Right atrium auricular region (tissue), 2 donors: ENCODE measurements at regions not wholly inside any gene's neighbourhood (a gene's known extent, or its start where the extent isn't known, plus 50 kb on each side); places are given as distances from the start of the nearest gene placed in this dataset.

Source experiments
- DNase-seq: peaks from one replicate; pipeline ENCODE4 v3.0.0-alpha.2; 2019; ENCODE audit warnings: low spot score
- H3K27ac ChIP-seq, 2 donors: fragments of 200-600 bp; sonication (generic); 1 replicate in 1 of 2; 2 replicates in 1 of 2; pipeline ENCODE4 v1.5.1; 2016 to 2019
- H3K27me3 ChIP-seq, 2 donors: fragments of 200-600 bp; sonication (generic); one replicate each; pipeline versions ENCODE4 v1.5.1 to v1.6.0; 2017 to 2019
- H3K36me3 ChIP-seq: fragments of 200-600 bp; sonication (generic); one replicate; pipeline ENCODE4 v1.5.1; 2016
- H3K4me1 ChIP-seq, 2 donors: fragments of 200-600 bp; sonication (generic); one replicate each; pipeline versions ENCODE4 v1.5.1 to v1.6.0; 2017 to 2019
- H3K4me3 ChIP-seq, 2 donors: fragments of 200-600 bp; sonication (generic); 1 replicate in 1 of 2; 2 replicates in 1 of 2; pipeline ENCODE4 v1.5.1; 2017 to 2019; ENCODE audit warnings: mild to moderate bottlenecking in 1 of 2, moderate library complexity in 1 of 2
- H3K9me3 ChIP-seq, 2 donors: fragments of 200-600 bp; sonication (generic); one replicate each; pipeline ENCODE4 v1.5.1; 2019
- CTCF ChIP-seq, 2 donors: fragments of 200-600 bp; sonication (generic); IDR thresholded peaks; one replicate each; pipeline ENCODE4 v1.5.1; 2019; ENCODE audit warnings: antibody characterized with exemption in 2 of 2

- no peaks in the 10 kb centered on the region for H3K36me3 ChIP-seq
- TF ChIP-seq CTCF (IDR thresholded peaks at IDR 0.05), result no peak
- H3K9me3 ChIP-seq, result no peaks in the 10 kb centered on the region
- H3K4me3 ChIP-seq, result no peak overlapping the region
- DNase-seq, result no peak
- H3K4me1 ChIP-seq, result no peaks in the 10 kb centered on the region
- no peaks in the 10 kb centered on the region for H3K27me3 ChIP-seq
- H3K27ac ChIP-seq, result no peak overlapping the region
Measured at GRCh38 chr2:67896076-67896475, 166.7 kb downstream of the C1D start.

- DNase-seq, result no peak
- H3K27me3 ChIP-seq, result no peaks in the 10 kb centered on the region
- no peaks in the 10 kb centered on the region for H3K9me3 ChIP-seq
- no peak overlapping the region for H3K4me3 ChIP-seq
- no peaks in the 10 kb centered on the region for H3K4me1 ChIP-seq
- no peak for TF ChIP-seq CTCF (IDR thresholded peaks at IDR 0.05)
- H3K27ac ChIP-seq, result no peak overlapping the region
- no peaks in the 10 kb centered on the region for H3K36me3 ChIP-seq
Measured at GRCh38 chr2:67896476-67896875, 166.3 kb downstream of the C1D start.

GRCh38 chr2:67898595-67898994 lies 164.2 kb downstream of the C1D start:
- no peak overlapping the region for H3K4me3 ChIP-seq
- TF ChIP-seq CTCF (IDR thresholded peaks at IDR 0.05), result no peak

GRCh38 chr2:67899187-67899586 lies 163.6 kb downstream of the C1D start:
- TF ChIP-seq CTCF (IDR thresholded peaks at IDR 0.05), result no peak
- no peaks in the 10 kb centered on the region for H3K36me3 ChIP-seq
- H3K9me3 ChIP-seq, result no peaks in the 10 kb centered on the region
- H3K4me3 ChIP-seq, result no peak overlapping the region
- H3K27me3 ChIP-seq, result no peaks in the 10 kb centered on the region
- no peak overlapping the region for H3K27ac ChIP-seq
- DNase-seq, result no peak
- H3K4me1 ChIP-seq, result no peaks in the 10 kb centered on the region

More at GRCh38 chr2:67898595-67898994, 164.2 kb downstream of the C1D start:
- no peak overlapping the region for H3K27ac ChIP-seq
- no peaks in the 10 kb centered on the region for H3K36me3 ChIP-seq
- no peaks in the 10 kb centered on the region for H3K9me3 ChIP-seq
- no peaks in the 10 kb centered on the region for H3K4me1 ChIP-seq
- DNase-seq, result no peak
- H3K27me3 ChIP-seq, result no peaks in the 10 kb centered on the region

- Histone ChIP-seq H3K4me1 (no peaks in the 10 kb centered on the region), H3K27ac (no peak overlapping the region), H3K27me3 (no peaks in the 10 kb centered on the region), H3K9me3 (no peaks in the 10 kb centered on the region), H3K4me3 (no peak overlapping the region), H3K36me3 (no peaks in the 10 kb centered on the region)
- no peak for TF ChIP-seq CTCF (IDR thresholded peaks at IDR 0.05)
- no peak for DNase-seq
Measured at GRCh38 chr2:67900826-67901225, 162.0 kb downstream of the C1D start.

- no peak for TF ChIP-seq CTCF (IDR thresholded peaks at IDR 0.05)
- no peak overlapping the region for H3K27ac ChIP-seq
- no peaks in the 10 kb centered on the region for H3K27me3 ChIP-seq
- H3K36me3 ChIP-seq, result no peaks in the 10 kb centered on the region
- H3K4me3 ChIP-seq, result no peak overlapping the region
- H3K9me3 ChIP-seq, result no peaks in the 10 kb centered on the region
- no peaks in the 10 kb centered on the region for H3K4me1 ChIP-seq
- no peak for DNase-seq
Measured at GRCh38 chr2:67904566-67904965, 158.2 kb downstream of the C1D start.
